DMS53 (cell line): ENCODE measurements at regions not wholly inside any gene's neighbourhood (a gene's known extent, or its start where the extent isn't known, plus 50 kb on each side); places are given as distances from the start of the nearest gene placed in this dataset.

ENCODE experiments used
- DNase-seq: peaks from one replicate; lab custom pipeline; 2025; lab: John Stamatoyannopoulos, UW

DNA sequence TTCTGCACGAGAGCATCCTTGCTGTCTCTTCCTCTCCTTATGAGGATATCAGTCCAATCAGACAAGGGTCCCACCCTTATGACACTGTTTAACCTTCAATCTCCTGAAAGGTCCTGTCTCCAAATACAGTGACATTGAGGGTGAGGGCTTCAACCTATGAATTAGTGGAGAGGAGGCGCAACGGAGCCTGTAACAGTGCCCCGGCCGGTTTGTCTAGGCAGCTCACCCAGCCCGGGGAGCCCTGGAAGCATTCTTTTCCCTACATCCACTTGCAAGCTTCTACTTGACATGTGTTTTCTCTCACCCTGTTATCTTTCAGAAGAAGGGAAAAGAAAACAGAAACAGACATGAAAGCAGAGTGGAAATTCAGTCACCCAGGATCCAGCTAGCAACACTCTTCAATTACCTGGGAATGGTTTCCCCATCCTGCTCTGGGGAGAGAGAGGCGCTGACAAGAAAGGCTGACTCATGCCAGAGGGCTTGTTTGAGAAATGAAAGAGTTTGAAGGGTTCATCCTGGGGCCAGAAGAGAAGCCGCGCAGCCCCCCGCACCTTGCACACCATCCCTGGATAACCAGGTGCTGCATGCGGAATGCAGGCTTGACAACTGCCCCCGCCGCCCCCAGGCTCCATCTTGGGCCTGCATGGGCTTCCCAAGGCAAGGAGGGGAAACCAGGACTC is 394.9 kb downstream of the NPHP4 start:
- DNase-seq: no peak

DNA sequence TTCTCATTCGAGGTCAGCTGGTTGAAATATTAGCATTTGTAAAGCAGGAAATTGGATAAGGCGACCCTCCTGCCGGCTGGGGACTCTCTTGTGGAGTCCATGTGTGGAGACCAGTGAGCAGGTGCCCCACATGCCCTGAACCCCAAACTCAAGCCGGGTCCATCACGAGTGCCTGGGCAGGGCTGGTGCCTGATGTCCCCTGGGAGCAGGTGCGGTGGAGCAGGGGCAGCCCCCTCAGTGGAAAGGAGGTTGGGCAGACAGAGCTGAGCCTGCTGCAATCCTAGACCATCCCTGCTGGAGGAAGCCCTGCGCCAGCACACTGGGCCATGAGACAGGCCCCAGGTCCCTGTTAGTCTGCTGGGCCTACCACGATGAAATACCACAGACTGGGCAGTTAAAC is 395.6 kb downstream of the NPHP4 start:
- DNase-seq: no peak

DNA sequence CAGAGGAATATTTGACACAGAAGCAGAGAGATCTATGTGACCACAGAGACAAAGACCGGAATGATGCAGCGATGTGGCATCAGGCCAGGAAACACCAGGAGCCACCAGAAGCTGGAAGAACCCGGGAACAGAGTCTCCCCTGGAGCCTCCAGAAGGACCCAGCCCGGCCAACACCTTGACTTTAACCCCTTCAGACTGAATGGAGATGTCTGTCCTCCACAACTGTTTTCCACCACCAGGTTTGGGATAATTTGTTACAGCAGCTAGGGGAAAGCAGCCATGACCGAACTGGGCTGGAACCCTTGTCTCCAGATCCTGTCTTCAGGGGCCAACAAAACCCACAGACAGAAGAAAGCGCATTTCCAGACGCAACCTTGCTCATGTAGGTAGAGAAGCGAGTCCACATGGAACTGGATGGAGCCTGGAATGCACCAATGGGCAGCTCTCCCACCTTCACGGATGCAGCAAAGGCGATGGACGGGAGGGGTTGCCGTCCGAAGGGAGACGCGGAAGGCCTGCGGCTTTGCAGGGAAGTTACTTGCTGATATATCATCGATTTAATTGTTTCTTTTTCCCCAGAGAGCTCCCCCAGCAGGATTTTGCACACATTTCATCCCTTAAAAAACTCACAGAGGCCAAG is 396.6 kb downstream of the NPHP4 start:
- no peak for DNase-seq

DNA sequence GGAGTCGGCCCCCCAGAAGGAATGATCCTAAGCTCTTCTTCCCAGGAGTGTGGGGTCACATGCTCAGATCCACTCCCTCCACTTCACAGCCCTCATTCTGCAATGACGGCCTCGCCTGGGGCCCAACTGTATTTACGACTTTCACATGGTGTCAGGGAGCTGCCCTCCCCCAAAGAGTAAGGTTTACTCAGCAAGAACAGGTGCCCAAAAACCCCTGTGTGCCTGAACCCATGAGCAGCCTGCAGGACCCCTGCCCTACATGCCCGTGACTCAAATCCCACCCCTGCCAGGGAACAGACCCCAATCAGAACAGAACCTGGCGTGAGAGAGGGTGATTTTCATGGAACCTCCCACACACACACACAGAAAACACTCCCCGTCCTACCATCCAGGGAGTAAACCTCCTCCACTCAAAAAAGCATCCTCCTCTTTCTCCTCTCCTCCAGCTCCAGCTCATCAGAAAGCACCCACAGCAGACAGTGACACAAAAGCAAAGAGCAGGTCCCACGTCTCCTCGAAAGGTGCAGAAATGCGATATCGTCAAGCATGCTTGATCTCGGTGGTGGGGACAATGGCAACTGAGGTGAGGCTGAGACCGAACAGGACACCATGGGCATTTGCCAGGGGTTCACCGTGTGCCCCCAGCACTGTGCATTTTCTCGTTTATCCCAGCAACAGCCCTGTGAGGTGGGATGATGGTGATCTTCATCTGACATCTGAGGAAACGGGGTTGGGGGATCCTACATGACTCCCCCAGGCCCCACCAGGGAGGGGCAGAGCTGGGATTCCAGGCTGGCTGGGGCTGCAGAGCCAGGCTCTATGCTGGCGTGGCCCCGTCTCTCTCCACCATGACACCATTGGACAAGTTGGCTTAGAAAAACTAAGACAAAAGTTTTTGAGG is 397.9 kb downstream of the NPHP4 start:
- no peak for DNase-seq

DNA sequence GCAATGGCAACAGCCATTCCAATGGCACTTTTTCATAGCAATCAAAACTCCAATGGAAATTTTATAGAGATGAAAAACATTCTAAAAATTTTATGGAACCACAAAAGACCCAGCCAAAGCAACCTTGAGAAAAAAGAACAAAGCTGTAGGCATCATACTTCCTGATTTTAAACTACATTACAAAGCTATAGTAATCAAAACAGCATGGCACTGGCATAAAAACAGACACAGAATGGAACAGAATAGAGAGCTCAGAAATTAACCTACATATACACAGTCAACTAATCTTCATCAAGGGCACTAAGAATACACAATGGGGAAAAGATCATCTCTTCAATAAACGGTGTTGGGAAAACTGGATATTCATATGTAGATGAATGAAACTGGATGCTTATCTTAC is 401.5 kb downstream of the NPHP4 start:
- DNase-seq: no peak

DNA sequence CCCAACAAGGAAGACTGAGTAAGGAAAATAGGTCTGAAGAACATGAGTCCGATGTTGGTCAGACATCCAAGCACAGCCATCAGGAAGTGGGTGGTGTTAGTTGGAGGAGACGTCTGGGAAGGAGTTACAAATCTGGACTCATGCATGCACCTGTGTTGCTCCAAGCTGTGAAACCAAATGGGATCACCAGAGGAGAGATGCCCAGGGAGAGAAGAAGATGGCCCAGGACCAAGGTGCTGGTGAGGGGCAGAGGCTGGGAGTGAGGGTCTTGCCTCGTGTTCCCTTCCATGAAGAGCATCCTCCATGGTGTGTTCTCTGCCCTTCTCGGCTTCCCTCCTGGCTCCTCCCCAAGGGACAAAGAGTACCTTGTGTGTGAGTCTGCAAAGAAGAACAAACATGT is 405.6 kb downstream of the NPHP4 start:
- DNase-seq: no peak

DNA sequence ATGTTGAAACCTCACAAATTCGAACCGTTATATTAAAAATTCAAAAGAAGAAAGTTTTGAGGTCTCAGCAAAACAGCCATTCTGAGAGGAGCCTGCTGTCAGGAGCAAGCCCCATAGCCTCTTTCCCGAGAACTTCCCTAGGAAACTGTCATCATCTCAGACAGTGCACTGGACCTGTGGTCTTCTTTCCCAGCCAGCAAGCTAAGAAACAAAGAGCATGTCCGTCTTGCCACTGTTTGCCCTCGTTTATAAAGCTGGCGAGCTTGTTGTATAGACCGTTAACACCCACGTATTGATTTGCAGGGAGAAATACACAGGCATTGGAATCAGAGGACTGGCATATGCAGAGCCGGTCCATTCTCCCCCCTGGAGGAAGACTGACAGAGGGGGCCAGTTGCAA is 407.0 kb downstream of the NPHP4 start:
- no peak for DNase-seq

DNA sequence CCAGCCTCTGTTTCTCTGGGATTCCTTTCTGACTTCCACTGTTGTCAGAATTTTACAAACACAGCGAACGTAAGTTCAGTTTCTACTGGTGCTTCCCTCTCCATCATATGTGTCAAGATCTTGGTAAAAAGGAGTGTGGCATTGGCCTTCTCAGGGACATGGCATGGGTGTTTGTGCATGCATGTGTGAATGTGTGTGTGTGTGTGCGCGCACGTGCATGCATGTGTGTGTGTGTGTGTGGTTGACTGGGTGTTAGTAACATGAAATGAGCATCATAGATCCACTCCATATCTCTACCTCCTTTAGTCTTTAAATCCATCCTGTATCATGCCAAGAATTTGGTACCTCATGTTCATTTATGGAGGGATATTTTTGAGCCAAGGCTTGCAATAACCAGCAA is 411.3 kb downstream of the NPHP4 start:
- DNase-seq: no peak

DNA sequence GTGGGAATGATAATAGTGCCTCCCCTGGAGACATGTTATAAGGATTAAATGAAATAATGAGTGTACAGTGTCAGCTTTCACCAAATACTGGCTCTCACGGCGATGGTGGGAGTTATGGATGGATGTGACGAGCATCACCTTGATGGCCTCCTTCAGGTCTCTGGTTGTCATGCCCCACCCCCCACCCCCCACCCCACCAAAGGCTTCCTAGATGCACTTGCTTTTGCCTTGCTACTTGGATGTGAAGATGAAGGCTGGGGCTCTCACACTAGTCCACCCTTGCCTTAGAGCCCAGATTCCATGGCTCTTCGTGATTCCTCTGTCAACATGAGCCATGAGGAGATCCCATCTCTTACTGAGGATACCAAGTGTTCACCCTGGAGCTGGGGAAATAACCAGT is 412.3 kb downstream of the NPHP4 start:
- DNase-seq: no peak

DNA sequence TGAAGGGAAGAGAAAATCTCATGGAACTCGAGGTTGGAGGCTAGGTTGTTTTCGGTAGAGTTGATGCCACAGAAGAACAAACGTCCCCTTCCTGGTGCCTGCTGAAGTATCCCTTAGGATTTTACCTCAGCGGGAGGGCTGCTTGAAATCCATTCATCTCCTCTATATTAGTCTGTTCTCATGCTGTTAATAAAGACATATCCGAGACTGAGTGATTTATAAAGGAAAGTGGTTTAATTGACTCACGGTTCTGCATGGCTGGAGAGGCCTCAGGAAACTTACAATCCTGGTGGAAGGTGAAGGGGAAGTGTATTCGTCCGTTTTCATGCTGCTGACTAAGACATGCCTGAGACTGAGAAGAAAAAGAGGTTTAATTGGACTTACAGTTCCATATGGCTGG is 413.5 kb downstream of the NPHP4 start:
- no peak for DNase-seq

DNA sequence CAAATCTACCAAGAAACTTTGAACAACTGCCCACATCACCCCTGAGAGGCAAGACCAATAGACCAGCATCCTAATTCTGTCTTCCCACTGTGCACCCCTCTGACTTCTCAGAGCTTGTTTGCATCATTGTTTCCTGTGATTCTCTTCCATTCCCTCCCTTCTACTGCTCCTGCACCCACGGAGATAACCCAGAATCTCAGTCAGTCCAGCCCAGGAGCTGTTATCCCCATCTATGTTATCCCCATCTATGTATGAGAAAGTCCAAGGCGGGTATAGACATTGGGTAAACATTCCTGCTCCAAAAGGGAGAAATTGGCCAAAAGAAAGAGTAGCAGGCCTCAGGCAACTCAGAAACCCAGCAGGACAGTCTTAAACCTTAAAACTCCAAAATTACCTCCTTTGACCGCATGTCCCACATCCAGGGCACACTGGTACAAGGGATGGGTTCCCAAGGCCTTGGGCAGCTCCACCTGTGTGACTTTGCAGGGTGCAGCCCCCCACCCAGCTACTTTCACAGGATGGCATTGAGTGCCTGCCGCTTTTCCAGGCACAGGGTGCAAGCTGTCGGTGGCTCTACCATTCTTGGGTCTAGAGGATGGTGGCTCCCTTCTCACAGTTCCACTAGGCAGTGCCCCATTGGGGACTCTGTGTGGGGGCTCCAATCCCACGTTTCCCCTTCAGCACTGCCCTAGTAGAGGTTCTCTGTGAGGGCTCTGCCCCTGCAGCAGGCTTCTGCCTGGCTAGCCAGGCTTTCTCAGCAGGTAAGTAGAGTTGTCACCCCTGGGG is 414.8 kb downstream of the NPHP4 start:
- no peak for DNase-seq

DNA sequence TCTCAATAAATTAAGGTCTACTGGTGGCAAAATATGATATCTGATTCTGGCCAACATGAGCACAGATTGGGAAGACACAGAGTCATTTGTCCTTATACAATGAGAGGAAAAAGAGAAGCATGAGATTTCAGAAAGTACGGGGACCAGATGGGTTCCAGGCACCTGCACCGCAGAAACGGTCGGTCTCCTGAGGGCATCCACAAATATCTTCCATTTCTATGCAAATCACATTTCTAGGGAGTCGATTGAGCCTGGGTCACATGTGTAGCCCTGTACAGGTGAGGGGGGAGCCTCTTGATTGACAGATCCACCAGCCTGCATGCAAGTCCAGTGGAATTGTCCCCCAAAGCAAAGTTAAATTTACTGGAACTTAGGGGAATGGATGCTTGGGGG is 415.6 kb downstream of the NPHP4 start:
- DNase-seq: no peak

DNA sequence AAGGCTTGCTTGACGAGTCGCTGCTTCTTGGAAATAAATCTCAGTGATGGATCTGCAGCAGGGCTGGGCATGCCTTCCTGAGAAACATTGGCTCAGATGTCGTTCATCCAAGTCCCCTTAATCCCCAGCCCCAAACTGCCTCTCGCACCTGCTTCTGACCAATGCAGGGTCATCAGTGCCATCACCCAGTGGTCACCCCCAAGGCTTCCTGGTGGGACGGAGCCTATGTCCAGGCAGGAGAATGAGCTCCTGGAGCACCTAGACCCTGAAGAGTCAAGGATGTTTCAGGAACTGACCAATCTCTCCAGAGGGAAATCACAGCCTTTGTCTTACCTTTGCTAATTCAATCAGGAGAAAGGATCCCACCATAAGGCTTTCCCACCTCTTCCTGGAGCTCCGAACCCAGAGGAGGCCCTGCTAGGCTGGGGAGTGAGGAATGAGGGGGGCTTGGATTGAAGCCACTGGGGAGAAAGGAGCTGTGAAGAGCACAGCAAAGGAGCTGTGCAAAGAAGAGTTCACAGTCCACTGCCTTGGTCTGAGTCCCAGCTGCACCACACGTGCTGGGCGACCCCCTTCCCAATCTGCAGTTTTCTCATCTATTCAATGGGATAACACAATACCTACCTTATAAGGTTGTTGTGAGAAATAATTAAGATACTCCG is 416.1 kb downstream of the NPHP4 start:
- no peak for DNase-seq

DNA sequence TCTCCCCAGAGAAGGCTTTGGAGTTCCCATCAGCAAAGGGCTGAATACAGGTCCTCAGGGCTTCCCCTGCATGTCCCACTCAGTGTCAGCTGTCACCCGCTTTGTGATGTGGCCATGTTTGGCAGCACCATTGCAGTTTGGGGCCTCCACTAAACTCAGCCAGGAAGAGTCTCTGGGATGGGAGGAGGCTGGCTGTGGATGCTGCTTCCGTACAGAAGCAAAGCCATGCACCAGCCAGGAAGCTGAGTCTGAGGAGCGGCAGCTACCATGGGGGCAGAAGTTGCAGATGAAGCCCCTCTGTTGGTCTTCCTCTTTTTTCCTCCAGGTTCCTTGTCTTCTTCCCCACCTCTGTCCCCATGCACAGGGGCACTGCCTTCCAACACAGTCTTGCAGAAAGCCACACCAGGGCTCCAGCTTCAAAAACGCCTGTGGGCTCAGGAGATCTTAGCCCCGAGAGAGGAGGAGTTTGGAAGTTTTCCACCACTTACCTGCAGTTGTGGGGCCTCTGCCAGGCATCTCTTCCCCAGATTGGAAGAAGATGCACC is 416.8 kb downstream of the NPHP4 start:
- no peak for DNase-seq

DNA sequence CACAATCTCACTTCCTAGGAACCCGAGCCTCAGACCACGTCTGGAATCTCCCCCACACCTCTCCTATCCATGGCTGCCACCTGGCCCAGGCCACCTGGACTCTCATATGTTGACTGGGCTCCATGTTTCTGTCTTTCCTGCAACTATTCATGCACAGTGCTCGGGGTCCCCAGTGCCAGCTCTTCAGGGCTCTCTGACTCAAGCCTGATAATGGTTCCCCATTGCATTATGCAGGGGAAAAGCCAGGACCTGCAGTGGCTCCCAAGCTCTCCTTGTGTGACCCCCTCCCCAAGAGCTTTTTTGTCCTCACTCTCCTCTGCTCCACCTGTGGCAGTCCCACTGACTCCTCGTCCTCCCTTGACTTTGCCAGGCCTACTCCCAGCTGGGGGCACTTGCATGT is 417.6 kb downstream of the NPHP4 start:
- DNase-seq: no peak

DNA sequence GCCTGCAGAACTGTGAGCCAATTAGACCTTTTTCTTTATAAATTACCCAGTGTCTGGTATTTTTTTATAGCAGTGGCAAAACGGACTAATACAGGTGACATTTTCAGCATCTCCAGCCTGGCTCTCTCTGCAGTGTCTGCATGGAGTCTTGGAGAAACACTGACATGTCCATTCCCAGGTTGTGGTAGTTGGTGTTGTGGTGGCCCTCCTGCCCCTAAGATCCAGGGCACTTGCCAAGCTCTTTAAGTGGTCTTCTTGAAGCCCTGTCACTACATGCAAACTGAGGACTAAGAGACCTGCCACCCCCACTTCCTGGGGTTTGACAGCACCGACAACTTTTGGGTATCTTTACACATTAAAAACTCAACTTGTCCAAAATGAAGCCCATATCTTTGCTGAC is 419.4 kb downstream of the NPHP4 start:
- no peak for DNase-seq

DNA sequence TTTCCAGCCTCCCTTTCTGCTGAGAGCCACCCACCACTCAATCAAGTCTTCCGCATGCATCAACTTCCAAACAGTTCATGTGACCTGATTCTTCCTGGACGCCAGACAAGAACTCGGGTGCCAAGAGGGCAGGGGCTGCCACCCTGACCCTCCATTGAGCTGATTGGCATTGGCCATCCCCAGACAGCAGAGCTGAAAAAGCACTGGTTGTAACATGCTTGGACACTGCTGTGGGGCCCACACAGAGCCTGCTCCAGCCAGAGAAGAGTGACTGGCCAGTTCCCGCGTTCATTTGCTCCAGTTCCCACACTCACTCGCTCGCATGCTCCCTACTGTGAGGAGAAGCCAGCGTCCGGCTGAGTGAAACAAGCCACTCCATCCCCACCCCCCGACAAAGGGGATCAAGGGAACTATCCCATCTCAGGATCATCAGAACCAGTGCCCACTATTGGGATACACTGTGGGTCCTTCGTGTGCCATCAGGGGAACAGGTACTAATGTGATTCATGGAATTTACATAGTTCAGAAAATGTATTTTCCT is 420.3 kb downstream of the NPHP4 start:
- no peak for DNase-seq

DNA sequence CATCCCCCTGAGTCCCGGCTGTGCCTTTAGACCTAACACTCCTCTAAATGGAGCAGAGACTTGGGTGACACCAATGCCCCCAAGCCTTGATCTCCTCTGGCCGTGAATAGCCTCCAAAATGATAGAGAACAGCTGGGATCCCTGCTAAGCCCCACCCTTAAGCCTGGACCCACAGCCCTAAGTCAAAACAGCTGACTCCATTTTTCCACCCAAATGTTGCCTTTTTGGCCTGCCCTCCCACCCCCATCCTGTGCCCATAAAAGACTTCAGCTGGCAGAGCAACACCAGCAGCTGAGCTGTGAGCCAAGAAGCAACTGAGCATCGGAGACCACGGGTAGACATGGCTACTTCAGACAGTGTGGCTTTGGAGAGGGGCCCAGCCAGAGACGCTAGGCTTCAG is 420.8 kb downstream of the NPHP4 start:
- DNase-seq: no peak

DNA sequence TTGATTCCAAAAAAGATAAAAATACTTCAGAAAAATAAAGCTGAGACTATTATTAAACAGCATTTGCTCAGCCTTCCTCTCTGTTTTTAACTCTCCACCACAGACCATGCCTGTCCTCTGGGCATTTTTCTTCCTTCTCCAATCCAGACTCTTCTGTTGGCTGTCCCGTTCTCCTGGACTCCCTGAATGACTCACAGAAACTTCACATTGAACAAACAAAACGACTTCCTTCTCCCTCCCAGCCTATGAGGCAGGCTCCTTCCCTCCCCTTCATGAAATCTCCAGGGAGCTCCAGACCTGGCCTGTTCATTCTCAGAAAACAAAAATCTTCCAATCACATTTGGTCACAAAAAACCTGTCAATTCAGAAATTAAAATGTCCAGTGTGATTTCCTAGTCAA is 421.3 kb downstream of the NPHP4 start:
- DNase-seq: no peak

DNA sequence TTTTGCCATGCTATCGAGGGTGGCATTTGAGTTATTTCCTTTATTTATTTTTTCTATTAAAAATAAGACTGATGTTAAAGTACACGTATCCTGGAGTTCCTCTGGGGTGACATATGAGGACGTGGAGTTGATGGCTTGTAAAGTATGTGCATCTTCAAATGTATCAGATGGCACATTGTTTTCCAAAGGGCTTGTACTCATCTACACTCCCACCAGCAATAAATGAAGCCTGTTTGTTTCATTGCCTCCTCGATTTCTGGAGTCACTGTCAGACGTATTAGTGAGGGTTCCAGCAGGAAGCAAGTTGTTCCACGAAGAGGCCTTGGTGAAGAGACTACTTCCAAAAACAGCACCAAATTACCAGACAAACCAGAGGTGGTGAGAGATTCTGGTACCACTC is 423.9 kb downstream of the NPHP4 start:
- no peak for DNase-seq

DNA sequence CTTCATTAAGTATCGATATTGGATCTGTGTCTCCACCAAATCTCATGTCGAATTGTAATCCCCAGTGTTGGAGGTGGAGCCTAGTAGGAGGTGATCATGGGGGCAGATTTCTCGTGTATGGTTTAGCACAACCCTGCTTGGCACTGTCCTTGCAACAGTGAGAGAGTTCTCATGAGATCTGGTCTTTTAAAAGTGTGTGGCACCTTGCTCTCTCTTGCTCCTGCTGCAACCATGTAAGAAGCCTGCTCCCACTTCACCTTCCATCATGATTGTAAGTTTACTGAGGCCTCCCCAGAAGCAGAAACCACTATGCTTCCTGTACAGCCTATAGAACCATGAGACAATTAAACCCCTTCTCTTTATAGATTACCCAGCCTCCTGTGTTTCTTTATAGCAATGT is 424.4 kb downstream of the NPHP4 start:
- DNase-seq: no peak
